Vagina (tissue), 2 donors: ENCODE measurements at regions not wholly inside any gene's neighbourhood (a gene's known extent, or its start where the extent isn't known, plus 50 kb on each side); places are given as distances from the start of the nearest gene placed in this dataset.

Experiments used
- DNase-seq, 2 donors: peaks; one replicate each; pipeline ENCODE4 v3.0.0-alpha.2; 2017; ENCODE audit errors: extremely low spot score in 2 of 2
- H3K27ac ChIP-seq: fragments of 200-600 bp; sonication (generic); one replicate; pipeline ENCODE4 v1.5.1; 2019
- H3K27me3 ChIP-seq: fragments of 200-600 bp; sonication (generic); one replicate; pipeline ENCODE4 v1.5.1; 2019
- H3K36me3 ChIP-seq, 2 donors: fragments of 200-600 bp; sonication (generic); one replicate each; pipeline ENCODE4 v1.5.1; 2017 to 2019
- H3K4me1 ChIP-seq: fragments of 200-600 bp; sonication (generic); one replicate; pipeline ENCODE4 v1.5.1; 2019
- H3K4me3 ChIP-seq, 2 donors: fragments of 200-600 bp; sonication (generic); 1 replicate in 1 of 2; 2 replicates in 1 of 2; pipeline ENCODE4 v1.5.1; 2016 to 2019
- H3K9me3 ChIP-seq: fragments of 200-600 bp; sonication (generic); one replicate; pipeline ENCODE4 v1.5.1; 2019
- POLR2A ChIP-seq, 2 donors: fragments of 450-650 bp; IDR thresholded peaks; one replicate each; pipeline ENCODE4 v1.6.1; 2017; ENCODE audit warnings: antibody characterized with exemption in 2 of 2, mild to moderate bottlenecking in 2 of 2, moderate library complexity in 2 of 2
- POLR2AphosphoS5 ChIP-seq, 2 donors: sonication (generic); formaldehyde crosslinking; IDR thresholded peaks; one replicate each; pipeline ENCODE4 v1.9.0; 2017; ENCODE audit warnings: antibody characterized with exemption in 2 of 2, mild to moderate bottlenecking in 2 of 2, low read depth in 1 of 2; ENCODE audit not compliant: insufficient read depth in 1 of 2
- intact Hi-C: fragments of 100-400 bp; cut with DNase I; formaldehyde crosslinking; loops from one replicate; pipeline ENCODE4 v1.15.1; 2023
- TF ChIP-seq, protein P1 (sequence below), 3 experiments: fragments of 450-650 bp in 2 of 3; fragments of 200-600 bp in 1 of 3; sonication (generic) in 1 of 3; IDR thresholded peaks; one replicate each; pipeline ENCODE4 v1.5.1; 2017 to 2019; ENCODE audit warnings: antibody characterized with exemption in 3 of 3, mild to moderate bottlenecking in 2 of 3, moderate library complexity in 2 of 3

DNA sequence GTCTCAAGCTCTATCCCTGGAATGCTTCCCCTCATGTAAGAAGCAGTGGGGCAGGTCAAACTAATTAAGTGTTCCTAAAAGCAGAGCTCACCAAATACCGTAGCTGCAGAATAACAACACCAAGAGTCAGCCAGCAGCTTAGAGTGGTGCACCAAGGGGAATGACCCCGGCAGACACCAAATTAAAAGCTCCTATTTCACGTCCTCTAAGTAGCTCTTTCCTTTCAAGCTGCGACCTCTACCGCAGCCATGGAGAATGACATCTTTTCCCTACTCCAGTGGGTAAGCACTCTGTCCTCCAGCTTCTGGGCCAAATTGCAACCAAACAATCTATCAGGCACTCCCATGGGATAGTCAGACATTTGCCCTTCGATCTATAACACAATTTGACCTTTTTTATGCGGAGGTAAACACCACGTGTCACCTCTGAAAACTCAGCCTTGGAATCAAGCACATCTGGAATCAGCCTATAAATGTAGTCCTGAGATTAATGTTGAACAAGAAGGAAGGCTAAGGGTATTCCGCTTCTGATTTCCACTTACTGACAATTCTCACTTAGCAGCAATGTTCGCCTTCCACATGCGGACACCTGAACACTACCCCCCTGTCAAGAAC lies 67.6 kb upstream of the CDKN3 start:
- H3K27ac ChIP-seq, result no peak overlapping the region
- TF ChIP-seq POLR2A (IDR thresholded peaks at IDR 0.05), result no peak
- TF ChIP-seq, protein P1, sequence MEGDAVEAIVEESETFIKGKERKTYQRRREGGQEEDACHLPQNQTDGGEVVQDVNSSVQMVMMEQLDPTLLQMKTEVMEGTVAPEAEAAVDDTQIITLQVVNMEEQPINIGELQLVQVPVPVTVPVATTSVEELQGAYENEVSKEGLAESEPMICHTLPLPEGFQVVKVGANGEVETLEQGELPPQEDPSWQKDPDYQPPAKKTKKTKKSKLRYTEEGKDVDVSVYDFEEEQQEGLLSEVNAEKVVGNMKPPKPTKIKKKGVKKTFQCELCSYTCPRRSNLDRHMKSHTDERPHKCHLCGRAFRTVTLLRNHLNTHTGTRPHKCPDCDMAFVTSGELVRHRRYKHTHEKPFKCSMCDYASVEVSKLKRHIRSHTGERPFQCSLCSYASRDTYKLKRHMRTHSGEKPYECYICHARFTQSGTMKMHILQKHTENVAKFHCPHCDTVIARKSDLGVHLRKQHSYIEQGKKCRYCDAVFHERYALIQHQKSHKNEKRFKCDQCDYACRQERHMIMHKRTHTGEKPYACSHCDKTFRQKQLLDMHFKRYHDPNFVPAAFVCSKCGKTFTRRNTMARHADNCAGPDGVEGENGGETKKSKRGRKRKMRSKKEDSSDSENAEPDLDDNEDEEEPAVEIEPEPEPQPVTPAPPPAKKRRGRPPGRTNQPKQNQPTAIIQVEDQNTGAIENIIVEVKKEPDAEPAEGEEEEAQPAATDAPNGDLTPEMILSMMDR (IDR thresholded peaks at IDR 0.05), result peak in 2 of 3 experiments; percentile 41 to 74
- TF ChIP-seq POLR2AphosphoS5 (IDR thresholded peaks at IDR 0.05; ENCODE audit: insufficient read depth in 1 of 2, low read depth in 1 of 2), result peak in 1 of 2 donors; percentile 27
- no peaks in the 10 kb centered on the region for H3K36me3 ChIP-seq
- no peaks in the 10 kb centered on the region for H3K9me3 ChIP-seq
- intact Hi-C loops, result no loop called here
- no peak overlapping the region for H3K4me3 ChIP-seq
- DNase-seq, result no peak
- no peaks in the 10 kb centered on the region for H3K27me3 ChIP-seq
- H3K4me1 ChIP-seq, result peaks cover 12% of the 10 kb centered on the region

- TF ChIP-seq, protein P1 (IDR thresholded peaks at IDR 0.05), result no peak
- no peak for TF ChIP-seq POLR2AphosphoS5 (IDR thresholded peaks at IDR 0.05; ENCODE audit: insufficient read depth in 1 of 2, low read depth in 1 of 2)
- TF ChIP-seq POLR2A (IDR thresholded peaks at IDR 0.05), result no peak
- H3K27me3 ChIP-seq, result no peaks in the 10 kb centered on the region
- DNase-seq, result no peak
- no peaks in the 10 kb centered on the region for H3K9me3 ChIP-seq
- H3K36me3 ChIP-seq, result no peaks in the 10 kb centered on the region
- no peak overlapping the region for H3K4me3 ChIP-seq
- no peak overlapping the region for H3K27ac ChIP-seq
- intact Hi-C loops, result no loop called here
- peaks cover 12% of the 10 kb centered on the region for H3K4me1 ChIP-seq
Observed at GRCh38 chr14:54330876-54331275, 65.9 kb upstream of the CDKN3 start.

GRCh38 chr14:54331516-54331915 lies 65.3 kb upstream of the CDKN3 start:
- Histone ChIP-seq H3K4me3 (no peak overlapping the region), H3K4me1 (peaks cover 12% of the 10 kb centered on the region), H3K9me3 (no peaks in the 10 kb centered on the region), H3K27ac (no peak overlapping the region), H3K27me3 (no peaks in the 10 kb centered on the region), H3K36me3 (no peaks in the 10 kb centered on the region)
- intact Hi-C loops, result no loop called here
- DNase-seq, result no peak
- no peak for TF ChIP-seq POLR2A (IDR thresholded peaks at IDR 0.05)
- no peak for TF ChIP-seq POLR2AphosphoS5 (IDR thresholded peaks at IDR 0.05; ENCODE audit: insufficient read depth in 1 of 2, low read depth in 1 of 2)
- TF ChIP-seq, protein P1 (IDR thresholded peaks at IDR 0.05), result no peak

DNA sequence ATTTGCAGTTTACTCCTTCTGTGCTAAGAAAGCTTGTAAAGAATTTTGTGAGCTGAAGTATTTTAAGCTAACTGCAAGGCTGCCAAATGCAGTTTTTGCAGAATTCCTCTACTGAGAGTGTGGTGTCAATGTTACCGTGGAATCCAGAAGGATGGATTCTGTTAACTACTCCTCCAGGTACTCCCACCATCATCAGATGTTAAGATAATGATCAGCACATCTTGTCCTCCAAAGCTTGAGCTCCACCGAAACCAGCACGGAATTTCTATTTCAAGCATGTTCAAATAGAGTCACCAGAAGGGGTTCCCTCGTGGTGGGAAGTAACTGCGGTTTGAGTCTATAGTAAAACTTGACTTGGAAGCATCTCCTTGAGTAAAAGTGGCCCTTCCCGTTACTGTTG lies 64.3 kb upstream of the CDKN3 start:
- TF ChIP-seq POLR2A (IDR thresholded peaks at IDR 0.05), result no peak
- Histone ChIP-seq H3K27me3 (no peaks in the 10 kb centered on the region), H3K36me3 (no peaks in the 10 kb centered on the region), H3K27ac (no peak overlapping the region), H3K9me3 (no peaks in the 10 kb centered on the region), H3K4me3 (no peak overlapping the region), H3K4me1 (peaks cover 12% of the 10 kb centered on the region)
- no peak for DNase-seq
- intact Hi-C loops, result no loop called here

- TF ChIP-seq POLR2A (IDR thresholded peaks at IDR 0.05), result no peak
- TF ChIP-seq POLR2AphosphoS5 (IDR thresholded peaks at IDR 0.05; ENCODE audit: insufficient read depth in 1 of 2, low read depth in 1 of 2), result no peak
- TF ChIP-seq, protein P1 (IDR thresholded peaks at IDR 0.05), result no peak
- H3K4me1 ChIP-seq, result peaks cover 12% of the 10 kb centered on the region
- H3K27me3 ChIP-seq, result no peaks in the 10 kb centered on the region
- intact Hi-C loops, result no loop called here
- DNase-seq, result no peak
- no peak overlapping the region for H3K27ac ChIP-seq
- no peaks in the 10 kb centered on the region for H3K9me3 ChIP-seq
- H3K4me3 ChIP-seq, result no peak overlapping the region
- H3K36me3 ChIP-seq, result no peaks in the 10 kb centered on the region
Observed at GRCh38 chr14:54333511-54333910, 63.3 kb upstream of the CDKN3 start.
